Astrocyte (in vitro differentiated cells and primary cell): ENCODE measurements at regions not wholly inside any gene's neighbourhood (a gene's known extent, or its start where the extent isn't known, plus 50 kb on each side); places are given as distances from the start of the nearest gene placed in this dataset.

Experiments used
- CTCF ChIP-seq: IDR thresholded peaks from 2 replicates; pipeline ENCODE4 v1.5.1; 2011; ENCODE audit warnings: low read depth, mild to moderate bottlenecking, inconsistent platforms, low read length, moderate library complexity; ENCODE audit not compliant: insufficient read depth
- EZH2 ChIP-seq: IDR thresholded peaks from 2 replicates; pipeline ENCODE4 v1.6.1; 2012; ENCODE audit warnings: mild to moderate bottlenecking, low read length, inconsistent platforms; ENCODE audit not compliant: insufficient read depth

GRCh38 chr5:17160756-17161040 is 56.7 kb upstream of the BASP1 start:
- TF ChIP-seq CTCF (no peak), EZH2 (no peak)
